Adipocyte (in vitro differentiated cells): ENCODE measurements at regions not wholly inside any gene's neighbourhood (a gene's known extent, or its start where the extent isn't known, plus 50 kb on each side); places are given as distances from the start of the nearest gene placed in this dataset.
A peak's percentile ranks its signal among the peaks of the same experiment; 100 is the strongest.

Experiments
- DNase-seq: peaks from one replicate; pipeline ENCODE4 v3.0.0-alpha.2; 2015; ENCODE audit warnings: low read depth
- H3K27me3 ChIP-seq: replicated peaks from 2 replicates; pipeline ENCODE4 v1.7.0; 2013; ENCODE audit warnings: mild to moderate bottlenecking, low read length, moderate library complexity; ENCODE audit not compliant: control insufficient read depth, insufficient read depth
- H3K36me3 ChIP-seq: 2 replicates; pipeline ENCODE4 v1.7.0; 2013; ENCODE audit warnings: low read length, mild to moderate bottlenecking, moderate library complexity; ENCODE audit not compliant: control insufficient read depth, insufficient read depth, severe bottlenecking
- H3K4me1 ChIP-seq: 2 replicates; pipeline ENCODE4 v1.7.0; 2013; ENCODE audit warnings: mild to moderate bottlenecking, low read length, moderate library complexity; ENCODE audit not compliant: control insufficient read depth, insufficient read depth
- H3K4me3 ChIP-seq: 2 replicates; pipeline ENCODE4 v1.7.0; 2013; ENCODE audit warnings: mild to moderate bottlenecking, low read length, moderate library complexity
- H3K9ac ChIP-seq: 2 replicates; pipeline ENCODE4 v1.7.0; 2013; ENCODE audit warnings: mild to moderate bottlenecking, low read length, moderate library complexity
- H3K9me3 ChIP-seq: 2 replicates; pipeline ENCODE4 v1.7.0; 2013; ENCODE audit warnings: mild to moderate bottlenecking, low read length, moderate library complexity; ENCODE audit not compliant: control insufficient read depth

DNA sequence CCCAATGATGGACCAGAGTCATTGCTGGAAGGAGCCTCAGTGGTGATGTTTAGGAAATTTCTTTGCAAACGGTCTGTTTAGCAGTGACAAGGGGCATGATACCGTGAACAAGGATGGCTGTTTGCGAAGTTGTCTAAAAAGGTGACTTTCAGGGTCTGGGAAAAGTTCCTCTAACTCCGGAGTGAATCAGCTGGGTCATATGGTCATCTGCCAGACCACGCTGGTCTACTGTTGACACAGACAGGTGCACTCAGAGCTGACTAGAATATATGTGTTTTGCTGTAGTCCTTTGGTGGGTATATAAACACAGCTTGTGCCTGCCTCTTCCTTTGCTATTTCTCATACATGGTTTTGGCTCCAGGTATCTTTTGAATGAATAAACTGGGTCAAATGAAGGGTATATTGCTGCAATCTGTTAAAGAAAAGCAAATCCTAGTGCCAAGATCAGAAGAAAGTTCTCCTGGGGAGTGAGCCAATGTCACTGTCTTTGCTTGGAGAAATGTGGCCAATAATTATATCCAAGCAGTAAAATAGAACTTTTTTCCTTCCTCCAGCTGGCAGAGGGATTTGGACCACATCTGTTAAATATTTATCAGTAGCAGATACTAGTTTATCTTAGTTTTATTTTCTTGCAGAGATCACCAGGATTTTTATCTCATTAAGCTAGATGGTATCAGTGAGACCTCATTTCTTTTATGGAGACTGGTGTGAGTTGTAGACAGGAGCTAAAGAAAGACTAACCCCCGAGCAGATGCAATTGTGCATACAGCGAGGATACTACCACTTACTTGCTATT lies 286.0 kb downstream of the TRIB2 start:
- no peak overlapping the region for H3K9ac ChIP-seq
- no peaks in the 10 kb centered on the region for H3K36me3 ChIP-seq
- peaks cover 25% of the 10 kb centered on the region for H3K4me1 ChIP-seq
- H3K4me3 ChIP-seq, result peak overlapping the region; percentile 25
- no peaks in the 10 kb centered on the region for H3K9me3 ChIP-seq
- no peak for DNase-seq
- H3K27me3 ChIP-seq, result no peaks in the 10 kb centered on the region

DNA sequence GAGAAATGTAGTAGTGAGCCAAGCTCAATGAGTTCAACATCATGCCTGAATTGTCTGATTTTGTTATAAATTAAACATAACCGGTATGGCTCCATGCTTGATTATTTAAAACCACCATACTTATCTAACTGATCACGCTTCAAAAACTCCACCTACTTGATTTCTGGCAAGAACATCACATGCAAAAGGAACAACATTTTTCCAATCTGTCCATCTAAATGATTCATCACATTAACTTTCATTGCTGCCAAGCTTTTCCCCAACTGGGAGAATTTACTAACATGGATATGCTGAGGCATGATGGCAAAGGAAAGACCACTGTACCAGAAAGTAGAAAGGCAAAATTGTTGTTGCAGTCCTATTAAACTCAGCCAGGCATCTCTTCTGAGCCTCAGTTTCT lies 286.8 kb downstream of the TRIB2 start:
- Histone ChIP-seq H3K36me3 (no peaks in the 10 kb centered on the region), H3K9me3 (no peaks in the 10 kb centered on the region), H3K4me3 (peak overlapping the region; percentile 25), H3K9ac (no peak overlapping the region), H3K27me3 (no peaks in the 10 kb centered on the region), H3K4me1 (peaks cover 25% of the 10 kb centered on the region)
- DNase-seq, result peak; percentile 28

DNA sequence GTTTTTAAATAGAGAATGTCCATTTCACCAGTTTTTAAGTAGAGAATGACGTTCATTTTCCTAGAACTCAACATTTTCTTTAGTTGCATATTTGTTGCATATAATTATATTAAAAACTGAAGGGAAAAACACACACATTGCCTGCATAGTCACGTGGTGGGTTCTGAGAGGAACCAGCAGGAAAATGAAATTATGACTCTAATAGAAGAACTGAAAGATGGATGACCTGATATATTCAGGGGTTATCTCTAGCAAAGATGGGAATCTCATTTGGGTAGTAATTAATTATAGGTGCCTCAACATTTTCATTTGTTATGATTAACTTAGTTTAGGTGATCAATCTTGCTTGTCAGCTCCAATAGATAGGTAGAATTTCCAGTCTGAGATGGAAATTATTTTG lies 288.3 kb downstream of the TRIB2 start:
- no peaks in the 10 kb centered on the region for H3K27me3 ChIP-seq
- peaks cover 25% of the 10 kb centered on the region for H3K4me1 ChIP-seq
- DNase-seq, result no peak
- H3K4me3 ChIP-seq, result no peak overlapping the region
- no peak overlapping the region for H3K9ac ChIP-seq
- H3K9me3 ChIP-seq, result no peaks in the 10 kb centered on the region
- H3K36me3 ChIP-seq, result no peaks in the 10 kb centered on the region

DNA sequence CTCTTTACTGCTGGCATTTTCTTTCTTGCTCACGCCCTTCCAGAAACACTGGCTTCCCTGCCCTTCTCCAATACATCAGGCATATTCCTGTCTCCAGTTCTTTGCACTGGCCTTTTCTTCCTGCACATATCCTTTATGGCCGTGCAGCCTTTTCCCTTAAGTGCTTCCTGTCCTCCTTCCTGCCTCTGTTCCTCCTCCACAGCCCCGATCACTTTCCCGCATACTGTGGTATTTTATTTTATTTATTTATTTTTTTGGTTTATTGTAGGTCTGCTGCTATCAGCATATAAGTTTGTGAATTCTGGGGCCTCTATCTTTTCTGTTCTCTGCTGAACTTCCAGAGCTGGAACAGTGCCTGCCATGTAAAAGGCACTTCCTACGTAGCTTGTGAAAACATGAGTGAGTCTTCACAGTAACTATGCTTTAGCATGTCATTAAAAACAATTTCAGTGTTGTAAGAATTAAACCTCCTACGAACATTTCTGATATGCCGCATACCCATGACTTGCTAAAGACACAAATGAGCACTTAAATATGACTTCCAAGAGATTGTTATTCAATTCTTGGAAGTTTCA lies 289.1 kb downstream of the TRIB2 start:
- no peak for DNase-seq
- peaks cover 25% of the 10 kb centered on the region for H3K4me1 ChIP-seq
- H3K9me3 ChIP-seq, result no peaks in the 10 kb centered on the region
- no peak overlapping the region for H3K9ac ChIP-seq
- H3K4me3 ChIP-seq, result no peak overlapping the region
- H3K36me3 ChIP-seq, result no peaks in the 10 kb centered on the region
- H3K27me3 ChIP-seq, result no peaks in the 10 kb centered on the region

DNA sequence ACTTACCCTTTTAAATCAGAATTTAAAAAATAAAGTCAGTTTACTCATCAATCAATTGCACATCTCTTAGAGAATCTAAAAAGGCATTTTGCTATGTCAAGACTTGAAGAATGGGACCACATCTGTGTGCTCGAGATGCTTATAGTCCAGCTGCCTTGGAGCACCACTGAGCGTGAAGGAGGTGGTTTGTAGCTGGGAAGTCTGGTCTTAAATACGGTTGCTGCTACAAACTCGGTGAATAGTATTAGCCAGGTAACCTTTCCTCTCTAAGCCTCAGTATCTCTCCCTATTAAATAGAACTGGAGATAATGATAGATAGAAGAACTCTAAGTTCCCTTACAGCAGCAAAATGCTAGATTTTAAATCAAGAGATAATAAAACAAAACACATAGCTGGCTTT lies 289.7 kb downstream of the TRIB2 start:
- Histone ChIP-seq H3K9ac (no peak overlapping the region), H3K4me1 (peaks cover 25% of the 10 kb centered on the region), H3K9me3 (no peaks in the 10 kb centered on the region), H3K4me3 (peak overlapping the region; percentile 42), H3K27me3 (no peaks in the 10 kb centered on the region), H3K36me3 (no peaks in the 10 kb centered on the region)
- DNase-seq, result no peak

DNA sequence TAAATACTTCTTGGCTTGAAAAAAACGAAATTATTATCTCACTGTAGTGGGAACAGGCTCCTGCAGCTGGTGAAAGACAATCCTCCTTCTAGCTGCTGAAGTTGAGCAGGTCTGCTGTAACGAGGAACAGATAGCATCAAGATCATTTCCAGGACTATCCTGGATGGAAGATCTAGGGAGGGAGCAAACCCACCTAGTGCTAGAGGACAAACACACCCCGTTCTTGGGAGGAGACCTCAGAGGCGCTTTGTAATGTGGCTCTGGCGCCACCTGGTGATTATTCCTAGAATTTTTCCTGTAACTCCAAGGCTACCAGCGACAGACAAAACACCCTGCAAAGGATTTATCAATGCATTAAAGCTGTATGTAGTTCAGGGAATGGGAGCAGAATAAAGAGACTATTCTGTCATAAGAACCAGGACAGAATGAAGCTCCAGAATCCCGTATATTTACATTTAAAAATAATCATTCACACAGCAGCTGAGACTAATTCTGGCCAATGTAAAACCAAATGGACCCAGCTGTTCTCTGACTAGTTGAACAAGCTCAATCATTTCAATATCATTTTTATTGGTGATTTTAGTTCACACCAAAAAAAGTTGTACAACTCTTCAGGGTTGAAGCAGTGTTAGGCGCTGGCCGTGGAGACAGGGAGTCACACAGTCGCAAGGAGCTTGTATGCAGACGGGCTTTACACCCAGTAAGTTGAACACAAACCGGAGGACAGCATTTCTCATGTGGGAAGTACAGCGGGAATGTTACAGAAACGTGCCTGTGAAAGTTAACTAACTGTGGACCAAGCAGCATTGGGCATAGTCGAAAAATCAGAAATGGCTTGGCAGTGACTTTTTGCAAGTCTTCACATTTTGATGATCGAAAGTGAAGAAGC lies 290.3 kb downstream of the TRIB2 start:
- H3K9ac ChIP-seq, result peak overlapping the region; percentile 15
- H3K4me3 ChIP-seq, result peak overlapping the region; percentile 45
- H3K36me3 ChIP-seq, result no peaks in the 10 kb centered on the region
- H3K27me3 ChIP-seq, result no peaks in the 10 kb centered on the region
- peaks cover 25% of the 10 kb centered on the region for H3K4me1 ChIP-seq
- peak; percentile 86 for DNase-seq
- H3K9me3 ChIP-seq, result no peaks in the 10 kb centered on the region

DNA sequence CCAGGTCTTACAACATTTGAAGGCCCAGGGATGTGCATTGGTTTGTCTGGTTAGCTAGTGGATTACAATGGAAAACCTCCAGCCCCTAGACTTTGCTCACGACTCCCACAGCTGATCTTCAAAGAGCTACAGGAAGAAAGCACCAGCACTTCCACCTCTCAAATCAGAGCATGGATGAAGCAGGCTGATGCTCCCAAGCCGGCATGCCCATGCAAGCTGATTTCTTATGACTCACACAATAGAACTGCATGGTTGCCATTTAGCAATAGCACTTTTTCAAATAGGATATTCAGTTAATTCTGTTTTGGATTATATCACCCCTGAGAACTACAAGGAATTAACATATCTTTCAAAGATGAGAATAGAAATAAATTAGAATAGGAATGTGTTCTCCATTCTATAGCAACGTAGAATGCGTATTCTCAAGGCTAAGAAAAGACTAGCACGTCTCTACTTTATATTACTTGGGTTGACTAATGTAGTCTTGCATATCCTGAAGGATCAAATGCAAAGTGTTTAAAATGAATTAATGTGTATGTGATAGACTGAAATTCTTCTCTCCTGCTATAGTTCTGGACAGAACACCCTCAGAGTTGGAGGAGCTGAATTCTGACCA lies 292.4 kb downstream of the TRIB2 start:
- no peaks in the 10 kb centered on the region for H3K9me3 ChIP-seq
- no peaks in the 10 kb centered on the region for H3K36me3 ChIP-seq
- H3K9ac ChIP-seq, result no peak overlapping the region
- peaks cover 9% of the 10 kb centered on the region for H3K4me1 ChIP-seq
- no peak overlapping the region for H3K4me3 ChIP-seq
- DNase-seq, result peak; percentile 48
- H3K27me3 ChIP-seq, result no peaks in the 10 kb centered on the region

DNA sequence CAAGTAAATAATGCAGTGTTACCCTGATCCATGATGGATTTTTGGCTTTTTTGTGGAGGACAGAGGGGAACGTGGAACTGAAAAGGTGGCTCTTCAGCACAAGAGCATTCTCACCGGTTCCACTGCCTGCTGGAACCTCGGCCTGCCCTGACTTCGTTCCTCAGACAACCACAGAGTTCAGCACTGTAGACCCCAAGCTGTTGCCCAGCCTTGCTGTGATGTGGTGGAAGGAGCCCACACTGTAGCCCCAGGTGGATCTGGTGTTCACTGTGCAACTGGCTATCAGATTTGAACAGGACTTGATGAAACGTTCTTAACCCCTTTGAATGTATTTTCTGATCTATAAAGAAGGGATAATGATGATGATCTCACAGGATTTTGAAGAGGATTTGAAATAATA lies 293.5 kb downstream of the TRIB2 start:
- no peaks in the 10 kb centered on the region for H3K36me3 ChIP-seq
- H3K4me1 ChIP-seq, result peaks cover 9% of the 10 kb centered on the region
- H3K9me3 ChIP-seq, result no peaks in the 10 kb centered on the region
- no peak for DNase-seq
- H3K4me3 ChIP-seq, result no peak overlapping the region
- H3K27me3 ChIP-seq, result no peaks in the 10 kb centered on the region
- no peak overlapping the region for H3K9ac ChIP-seq

DNA sequence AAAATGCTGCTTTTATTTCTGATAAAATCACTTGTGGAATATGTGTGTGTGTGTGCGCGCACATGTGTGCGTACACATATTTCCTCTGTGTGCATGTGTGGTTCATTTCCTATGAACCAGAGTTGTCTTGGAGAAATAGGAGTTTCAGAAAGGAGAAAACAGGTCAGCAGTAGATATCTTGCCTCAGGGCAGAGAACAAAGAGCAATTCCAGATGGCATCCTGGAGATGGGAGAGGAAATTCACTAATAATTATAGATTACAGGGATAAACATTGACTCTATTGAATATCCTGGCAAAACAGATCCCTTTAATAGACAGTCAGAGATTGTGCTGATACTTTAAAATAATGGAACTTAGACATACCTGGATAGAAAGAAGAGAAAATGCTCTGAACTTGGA lies 298.0 kb downstream of the TRIB2 start:
- Histone ChIP-seq H3K4me3 (no peak overlapping the region), H3K36me3 (no peaks in the 10 kb centered on the region), H3K9ac (no peak overlapping the region), H3K4me1 (no peaks in the 10 kb centered on the region), H3K9me3 (no peaks in the 10 kb centered on the region), H3K27me3 (no peaks in the 10 kb centered on the region)
- DNase-seq, result no peak

DNA sequence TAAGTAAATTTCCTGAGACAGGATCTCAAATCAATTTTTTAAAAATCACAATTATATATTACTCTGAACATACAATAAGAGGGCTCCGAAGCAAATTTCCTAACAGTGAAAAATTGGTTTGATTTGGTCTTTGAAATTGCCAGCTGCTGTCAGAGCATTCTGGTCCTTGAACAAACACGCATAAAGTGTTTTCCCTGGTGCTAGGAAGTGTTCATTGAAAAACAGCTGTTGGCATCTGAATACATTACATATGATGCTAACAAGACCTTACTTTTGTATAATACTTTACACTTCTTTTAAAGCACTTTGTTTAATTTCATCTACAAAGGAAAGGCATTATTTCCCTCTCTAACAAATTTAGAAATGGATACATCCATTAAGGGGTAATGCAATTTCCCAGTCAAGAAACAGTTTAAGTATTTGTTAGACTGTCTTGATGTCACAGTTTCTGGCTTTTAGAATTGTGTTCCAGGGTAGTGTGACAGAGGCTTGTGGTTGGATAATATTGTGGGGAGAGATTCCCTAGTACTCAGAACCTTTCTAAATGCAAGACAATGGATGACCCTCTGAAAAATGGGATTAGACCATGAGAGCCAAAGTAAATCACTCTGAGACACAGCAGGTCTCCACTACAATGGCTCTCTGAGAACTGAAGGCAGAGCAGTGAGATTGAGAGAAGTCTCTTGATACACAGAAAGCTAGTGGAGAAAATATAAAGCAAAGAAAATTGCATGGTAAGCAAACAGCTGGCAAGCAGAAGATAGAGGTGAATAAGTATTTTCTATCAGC lies 299.0 kb downstream of the TRIB2 start:
- Histone ChIP-seq H3K27me3 (peaks cover 5% of the 10 kb centered on the region), H3K36me3 (no peaks in the 10 kb centered on the region), H3K4me1 (no peaks in the 10 kb centered on the region), H3K4me3 (no peak overlapping the region), H3K9ac (no peak overlapping the region), H3K9me3 (no peaks in the 10 kb centered on the region)
- DNase-seq, result no peak
